Sigmoid colon (tissue), 4 donors: ENCODE measurements at regions not wholly inside any gene's neighbourhood (a gene's known extent, or its start where the extent isn't known, plus 50 kb on each side); places are given as distances from the start of the nearest gene placed in this dataset.

Experiments
- EP300 ChIP-seq, 4 donors: sonication (generic); formaldehyde crosslinking; IDR thresholded peaks; one replicate each; pipeline ENCODE4 v1.6.1; 2017; ENCODE audit warnings: antibody characterized with exemption in 4 of 4
- POLR2A ChIP-seq, 2 donors: fragments of 450-650 bp; IDR thresholded peaks; one replicate each; pipeline ENCODE4 v1.6.1; 2016; ENCODE audit warnings: antibody characterized with exemption in 2 of 2, mild to moderate bottlenecking in 2 of 2, moderate library complexity in 2 of 2
- POLR2AphosphoS5 ChIP-seq, 4 donors: sonication (generic); formaldehyde crosslinking; IDR thresholded peaks; one replicate each; pipeline ENCODE4 v1.6.1; 2017; ENCODE audit warnings: antibody characterized with exemption in 4 of 4
- TF ChIP-seq, protein P1 (sequence below), 4 experiments: fragments of 450-650 bp in 3 of 4; fragments of 200-600 bp in 1 of 4; IDR thresholded peaks; one replicate each; pipeline ENCODE4 v1.5.1; 2016 to 2019; ENCODE audit warnings: antibody characterized with exemption in 4 of 4, mild to moderate bottlenecking in 3 of 4, moderate library complexity in 2 of 4

DNA sequence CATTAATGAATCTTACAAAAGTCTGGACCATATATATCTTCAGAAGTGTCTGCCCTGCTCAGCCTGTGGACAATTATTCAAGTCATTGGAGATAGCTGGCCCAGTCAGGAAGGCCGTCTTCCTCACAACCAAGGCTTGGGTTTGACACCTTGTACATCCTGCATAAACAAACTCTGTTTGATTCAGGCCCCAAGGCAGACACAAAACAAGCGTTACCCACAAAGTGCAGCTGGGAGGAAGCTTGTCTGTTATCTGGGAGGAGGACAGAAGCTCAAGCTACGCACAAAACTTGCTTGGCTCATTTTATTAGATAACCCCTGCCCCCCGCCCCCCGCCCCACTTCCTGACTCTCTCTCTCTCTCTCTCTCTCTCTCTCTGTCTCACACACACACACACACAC lies 166.9 kb upstream of the WDR11 start:
- TF ChIP-seq, protein P1, sequence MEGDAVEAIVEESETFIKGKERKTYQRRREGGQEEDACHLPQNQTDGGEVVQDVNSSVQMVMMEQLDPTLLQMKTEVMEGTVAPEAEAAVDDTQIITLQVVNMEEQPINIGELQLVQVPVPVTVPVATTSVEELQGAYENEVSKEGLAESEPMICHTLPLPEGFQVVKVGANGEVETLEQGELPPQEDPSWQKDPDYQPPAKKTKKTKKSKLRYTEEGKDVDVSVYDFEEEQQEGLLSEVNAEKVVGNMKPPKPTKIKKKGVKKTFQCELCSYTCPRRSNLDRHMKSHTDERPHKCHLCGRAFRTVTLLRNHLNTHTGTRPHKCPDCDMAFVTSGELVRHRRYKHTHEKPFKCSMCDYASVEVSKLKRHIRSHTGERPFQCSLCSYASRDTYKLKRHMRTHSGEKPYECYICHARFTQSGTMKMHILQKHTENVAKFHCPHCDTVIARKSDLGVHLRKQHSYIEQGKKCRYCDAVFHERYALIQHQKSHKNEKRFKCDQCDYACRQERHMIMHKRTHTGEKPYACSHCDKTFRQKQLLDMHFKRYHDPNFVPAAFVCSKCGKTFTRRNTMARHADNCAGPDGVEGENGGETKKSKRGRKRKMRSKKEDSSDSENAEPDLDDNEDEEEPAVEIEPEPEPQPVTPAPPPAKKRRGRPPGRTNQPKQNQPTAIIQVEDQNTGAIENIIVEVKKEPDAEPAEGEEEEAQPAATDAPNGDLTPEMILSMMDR (IDR thresholded peaks at IDR 0.05): no peak
- TF ChIP-seq EP300 (IDR thresholded peaks at IDR 0.05): no peak
- no peak for TF ChIP-seq POLR2A (IDR thresholded peaks at IDR 0.05)
- TF ChIP-seq POLR2AphosphoS5 (IDR thresholded peaks at IDR 0.05): no peak
